BLaER1 (cell line): ENCODE measurements at regions not wholly inside any gene's neighbourhood (a gene's known extent, or its start where the extent isn't known, plus 50 kb on each side); places are given as distances from the start of the nearest gene placed in this dataset.
"Not testable (repeated sequence)": the region's sequence is repeated elsewhere in the genome, so short reads cannot be mapped to it uniquely, and the experiment has no call there.

ENCODE experiments used
- H3K27ac ChIP-seq: shearing (Covaris generic); formaldehyde crosslinking; 2 replicates; pipeline ENCODE4 v1.8.1; 2022
- H3K27me3 ChIP-seq: shearing (Covaris generic); formaldehyde crosslinking; 2 replicates; pipeline ENCODE4 v1.8.1; 2022
- H3K36me3 ChIP-seq: shearing (Covaris generic); formaldehyde crosslinking; 2 replicates; pipeline ENCODE4 v1.8.1; 2022
- H3K4me1 ChIP-seq: shearing (Covaris generic); formaldehyde crosslinking; 2 replicates; pipeline ENCODE4 v1.8.1; 2022
- H3K4me2 ChIP-seq: shearing (Covaris generic); formaldehyde crosslinking; 2 replicates; pipeline ENCODE4 v1.8.1; 2022
- H3K4me3 ChIP-seq: shearing (Covaris generic); formaldehyde crosslinking; 2 replicates; pipeline ENCODE4 v1.8.1; 2022
- H3K9ac ChIP-seq: shearing (Covaris generic); formaldehyde crosslinking; 2 replicates; pipeline ENCODE4 v1.8.1; 2022
- H3K9me3 ChIP-seq: shearing (Covaris generic); formaldehyde crosslinking; 2 replicates; pipeline ENCODE4 v1.8.1; 2022
- H4K20me1 ChIP-seq: shearing (Covaris generic); formaldehyde crosslinking; 2 replicates; pipeline ENCODE4 v1.8.1; 2022
- Cebpa-rat ChIP-seq: shearing (Covaris generic); IDR thresholded peaks from 2 replicates; pipeline ENCODE4 v1.8.1; 2022

DNA sequence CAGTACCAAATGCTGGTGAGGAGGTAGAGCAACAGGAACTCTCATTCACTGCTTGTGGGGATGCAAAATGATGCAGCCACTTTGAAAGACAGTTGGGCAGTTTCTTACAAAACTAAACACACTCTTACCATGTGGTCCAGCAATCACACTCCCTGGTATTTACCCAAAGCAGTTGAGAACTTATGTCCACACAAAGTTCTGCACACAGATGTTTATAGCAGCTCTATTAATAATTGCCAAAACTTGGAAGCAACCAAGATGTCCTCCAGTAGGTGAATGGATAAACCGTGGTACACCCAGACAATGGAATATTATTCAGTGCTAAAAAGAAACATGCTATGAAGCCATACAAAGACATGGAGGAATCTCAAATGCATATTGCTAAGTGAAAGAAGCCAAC lies 139.1 kb upstream of the SLC6A11 start:
- H3K4me1 ChIP-seq, result peaks cover 20% of the 10 kb centered on the region
- no peaks in the 10 kb centered on the region for H3K9me3 ChIP-seq
- H3K4me2 ChIP-seq, result no peak overlapping the region
- TF ChIP-seq Cebpa-rat, result no peak
- no peak overlapping the region for H3K9ac ChIP-seq
- H3K4me3 ChIP-seq, result no peak overlapping the region
- no peaks in the 10 kb centered on the region for H3K27me3 ChIP-seq
- H4K20me1 ChIP-seq, result no peaks in the 10 kb centered on the region
- H3K27ac ChIP-seq, result no peak overlapping the region
- H3K36me3 ChIP-seq, result no peaks in the 10 kb centered on the region

DNA sequence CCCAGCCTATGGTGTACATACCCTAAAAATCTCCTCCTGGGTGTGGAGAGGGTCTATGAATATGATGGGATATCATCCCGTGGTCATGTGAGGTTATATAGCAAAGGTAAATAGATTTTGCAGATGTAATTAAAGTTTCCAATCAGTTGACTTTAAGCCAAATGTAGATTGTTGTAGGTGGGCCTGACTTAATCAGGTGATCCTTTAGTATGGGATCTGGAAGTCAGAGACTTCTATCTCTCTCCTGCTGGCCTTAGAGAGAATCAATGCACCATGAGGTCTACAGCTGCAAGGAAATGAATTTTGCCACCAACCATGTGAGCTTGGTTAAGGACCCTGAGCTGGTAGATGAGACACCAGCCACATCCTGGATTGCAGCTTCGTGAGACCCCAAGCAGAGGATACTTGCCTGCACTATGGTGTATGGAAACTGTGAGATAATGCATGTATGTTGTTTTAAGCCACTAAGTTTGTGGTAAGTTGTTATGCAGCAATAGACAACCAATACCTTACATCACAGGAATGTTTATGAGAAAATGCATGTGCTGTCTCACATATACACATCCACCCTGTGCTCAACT lies 137.1 kb upstream of the SLC6A11 start:
- H3K9ac ChIP-seq, result no peak overlapping the region
- H4K20me1 ChIP-seq, result no peaks in the 10 kb centered on the region
- H3K4me1 ChIP-seq, result peaks cover 17% of the 10 kb centered on the region
- no peak overlapping the region for H3K4me3 ChIP-seq
- TF ChIP-seq Cebpa-rat, result no peak
- H3K4me2 ChIP-seq, result no peak overlapping the region
- H3K27me3 ChIP-seq, result no peaks in the 10 kb centered on the region
- no peak overlapping the region for H3K27ac ChIP-seq
- H3K9me3 ChIP-seq, result no peaks in the 10 kb centered on the region
- no peaks in the 10 kb centered on the region for H3K36me3 ChIP-seq

DNA sequence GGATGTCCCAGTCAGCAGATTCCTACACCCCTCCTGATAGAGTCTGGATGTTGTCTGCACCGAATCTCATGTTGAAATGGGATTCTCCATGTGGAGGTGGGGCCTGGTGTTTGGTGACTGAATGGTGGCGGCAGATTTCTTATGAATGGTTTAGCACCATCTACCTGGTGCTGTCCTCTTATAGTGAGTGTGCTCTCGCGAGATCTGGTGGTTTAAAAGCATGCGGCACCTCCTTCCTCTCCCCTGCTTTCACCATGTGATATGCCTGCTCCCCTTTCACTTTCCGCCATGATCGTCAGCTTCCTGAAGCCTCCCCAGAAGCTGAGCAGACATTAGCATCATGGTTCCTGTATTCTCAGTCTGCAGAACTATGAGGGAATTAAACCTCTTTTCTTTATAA lies 135.2 kb upstream of the SLC6A11 start:
- peaks cover 14% of the 10 kb centered on the region for H3K4me1 ChIP-seq
- H3K27me3 ChIP-seq, result no peaks in the 10 kb centered on the region
- no peaks in the 10 kb centered on the region for H3K9me3 ChIP-seq
- H4K20me1 ChIP-seq, result no peaks in the 10 kb centered on the region
- TF ChIP-seq Cebpa-rat, result no peak
- no peak overlapping the region for H3K4me2 ChIP-seq
- no peak overlapping the region for H3K9ac ChIP-seq
- H3K27ac ChIP-seq, result no peak overlapping the region
- no peaks in the 10 kb centered on the region for H3K36me3 ChIP-seq
- no peak overlapping the region for H3K4me3 ChIP-seq

DNA sequence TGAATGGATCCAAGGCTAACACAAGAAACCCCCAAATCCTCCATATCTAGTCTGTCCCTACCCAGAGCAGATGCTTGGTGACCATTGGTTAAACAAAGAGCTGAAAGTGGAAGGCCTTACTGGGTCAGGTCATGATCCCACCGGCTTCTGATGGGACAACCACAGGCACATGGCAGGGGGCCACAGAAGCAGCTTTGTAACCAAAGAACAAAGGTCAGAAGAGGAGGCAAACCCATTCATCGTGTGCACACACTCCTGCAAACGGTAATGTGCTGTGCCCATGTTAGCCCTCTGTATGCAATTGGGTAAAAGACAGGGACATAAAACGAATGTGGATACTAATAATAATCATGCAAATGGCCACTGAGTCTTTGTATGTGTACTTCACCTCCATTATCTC lies 133.3 kb upstream of the SLC6A11 start:
- no peak overlapping the region for H3K9ac ChIP-seq
- no peaks in the 10 kb centered on the region for H3K27me3 ChIP-seq
- H3K36me3 ChIP-seq, result no peaks in the 10 kb centered on the region
- H4K20me1 ChIP-seq, result no peaks in the 10 kb centered on the region
- peaks cover 17% of the 10 kb centered on the region for H3K4me1 ChIP-seq
- H3K4me3 ChIP-seq, result no peak overlapping the region
- no peaks in the 10 kb centered on the region for H3K9me3 ChIP-seq
- TF ChIP-seq Cebpa-rat, result no peak
- no peak overlapping the region for H3K4me2 ChIP-seq
- H3K27ac ChIP-seq, result no peak overlapping the region

DNA sequence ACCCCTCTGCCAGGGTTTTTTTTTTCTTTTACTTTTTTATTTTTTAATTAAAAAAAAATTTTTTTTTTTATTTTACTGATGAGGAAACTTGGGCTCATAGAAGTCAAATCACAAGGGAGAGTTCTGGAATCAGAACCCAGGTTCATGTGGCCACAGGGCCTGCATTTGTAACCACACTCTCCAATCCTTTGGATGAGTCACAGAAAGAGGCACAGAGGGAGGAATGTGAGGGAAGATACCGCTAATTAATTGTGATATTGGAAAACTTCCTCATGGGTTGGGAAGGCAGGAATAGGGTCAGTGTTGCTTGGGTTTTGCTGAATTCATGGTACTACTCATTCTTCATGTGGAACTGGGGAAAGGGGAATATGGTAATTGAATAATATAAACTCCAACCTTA lies 132.9 kb upstream of the SLC6A11 start:
- Histone ChIP-seq H3K9me3 (no peaks in the 10 kb centered on the region), H3K4me2 (no peak overlapping the region), H3K27ac (no peak overlapping the region), H3K4me1 (peaks cover 17% of the 10 kb centered on the region), H4K20me1 (no peaks in the 10 kb centered on the region), H3K4me3 (no peak overlapping the region), H3K27me3 (no peaks in the 10 kb centered on the region), H3K9ac (no peak overlapping the region), H3K36me3 (no peaks in the 10 kb centered on the region)
- TF ChIP-seq Cebpa-rat, result no peak

DNA sequence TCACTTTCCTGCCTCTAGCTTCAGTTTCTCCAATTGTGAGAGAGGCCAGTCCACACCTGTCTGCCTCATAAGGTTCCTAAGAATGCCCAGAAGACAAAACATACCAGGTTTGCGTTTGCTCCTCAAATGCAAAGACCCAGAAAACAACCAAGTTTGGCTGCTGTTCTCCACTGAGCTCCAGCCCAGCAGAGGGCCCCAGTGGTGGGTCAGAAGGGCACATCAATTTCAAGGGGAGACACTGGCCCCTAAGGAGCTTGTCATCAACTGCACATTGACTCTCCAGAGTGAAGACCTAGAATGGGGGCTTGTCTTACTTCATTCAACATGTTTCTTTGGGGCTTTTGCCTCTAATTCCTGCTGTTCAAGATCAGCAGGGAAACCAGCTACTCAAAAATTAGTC lies 127.9 kb upstream of the SLC6A11 start:
- no peak overlapping the region for H3K4me2 ChIP-seq
- no peak overlapping the region for H3K27ac ChIP-seq
- H3K4me1 ChIP-seq, result peaks cover 35% of the 10 kb centered on the region
- H4K20me1 ChIP-seq, result no peaks in the 10 kb centered on the region
- H3K9me3 ChIP-seq, result no peaks in the 10 kb centered on the region
- TF ChIP-seq Cebpa-rat, result no peak
- no peaks in the 10 kb centered on the region for H3K27me3 ChIP-seq
- no peak overlapping the region for H3K4me3 ChIP-seq
- H3K9ac ChIP-seq, result no peak overlapping the region
- no peaks in the 10 kb centered on the region for H3K36me3 ChIP-seq

DNA sequence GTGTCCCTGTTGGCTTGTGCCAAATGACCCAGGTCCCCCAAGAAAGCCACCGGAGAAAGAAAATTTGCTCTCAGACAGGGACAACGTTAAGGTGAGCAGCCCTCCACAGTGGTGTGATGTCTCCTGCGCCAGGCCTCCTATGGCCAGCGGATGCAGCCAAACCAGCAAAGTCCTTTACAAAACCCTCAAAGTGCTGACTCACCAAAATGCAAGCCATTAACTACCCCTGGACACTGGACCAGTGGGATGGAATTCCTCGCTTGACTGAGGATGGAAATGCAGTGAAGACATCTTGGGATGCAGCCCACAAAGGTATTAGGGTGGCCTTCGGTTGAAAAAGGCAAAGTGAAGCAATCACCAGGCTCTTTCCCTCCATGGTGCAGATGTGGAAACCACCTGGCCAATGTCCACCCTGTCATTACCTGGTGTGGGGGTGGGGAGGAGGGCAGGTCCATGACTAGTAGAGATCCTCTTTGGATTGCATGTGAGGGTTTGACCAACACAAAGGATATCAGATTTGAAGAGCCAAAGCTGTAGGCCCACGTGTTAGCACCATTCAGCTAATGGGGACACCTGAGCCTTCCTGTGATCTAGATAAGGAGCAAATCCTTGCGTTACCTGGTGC lies 127.4 kb upstream of the SLC6A11 start:
- H3K4me3 ChIP-seq, result no peak overlapping the region
- no peak for TF ChIP-seq Cebpa-rat
- no peaks in the 10 kb centered on the region for H3K27me3 ChIP-seq
- H3K36me3 ChIP-seq, result no peaks in the 10 kb centered on the region
- H3K4me2 ChIP-seq, result no peak overlapping the region
- no peak overlapping the region for H3K27ac ChIP-seq
- H4K20me1 ChIP-seq, result no peaks in the 10 kb centered on the region
- no peak overlapping the region for H3K9ac ChIP-seq
- peaks cover 41% of the 10 kb centered on the region for H3K4me1 ChIP-seq
- no peaks in the 10 kb centered on the region for H3K9me3 ChIP-seq

DNA sequence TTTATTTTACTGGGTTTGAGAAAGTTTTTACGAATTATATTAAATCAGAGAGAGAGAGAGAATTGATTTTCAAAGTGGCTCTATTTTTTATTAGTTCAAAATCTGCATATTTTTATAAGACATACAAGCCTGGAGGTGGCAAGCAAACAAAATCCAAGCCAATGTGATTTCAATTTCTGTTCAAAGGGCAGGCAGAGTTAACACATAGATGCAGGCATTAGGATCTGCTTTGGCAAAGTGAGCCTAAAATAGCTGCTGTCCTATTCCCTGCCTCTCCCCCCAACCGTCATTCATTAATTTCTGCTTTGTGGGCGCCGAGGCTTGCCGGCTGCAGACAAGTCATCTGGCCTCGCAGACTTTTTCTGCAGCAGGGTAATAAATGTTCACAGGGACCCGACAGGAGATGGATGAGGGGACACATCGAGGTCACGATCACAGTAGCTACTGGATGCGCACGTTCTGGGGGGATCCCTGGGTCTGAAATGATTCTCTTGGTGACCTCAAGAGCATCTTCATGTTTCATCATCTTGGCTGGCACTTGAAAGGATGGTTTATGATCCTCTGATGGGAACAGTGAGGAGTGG lies 123.9 kb upstream of the SLC6A11 start:
- Histone ChIP-seq H3K27me3 (no peaks in the 10 kb centered on the region), H3K27ac (no peak overlapping the region), H3K4me2 (peak overlapping the region; percentile 47), H3K9me3 (no peaks in the 10 kb centered on the region), H3K4me3 (no peak overlapping the region), H3K36me3 (no peaks in the 10 kb centered on the region), H3K9ac (no peak overlapping the region), H3K4me1 (peaks cover 29% of the 10 kb centered on the region), H4K20me1 (no peaks in the 10 kb centered on the region)
- TF ChIP-seq Cebpa-rat, result no peak

DNA sequence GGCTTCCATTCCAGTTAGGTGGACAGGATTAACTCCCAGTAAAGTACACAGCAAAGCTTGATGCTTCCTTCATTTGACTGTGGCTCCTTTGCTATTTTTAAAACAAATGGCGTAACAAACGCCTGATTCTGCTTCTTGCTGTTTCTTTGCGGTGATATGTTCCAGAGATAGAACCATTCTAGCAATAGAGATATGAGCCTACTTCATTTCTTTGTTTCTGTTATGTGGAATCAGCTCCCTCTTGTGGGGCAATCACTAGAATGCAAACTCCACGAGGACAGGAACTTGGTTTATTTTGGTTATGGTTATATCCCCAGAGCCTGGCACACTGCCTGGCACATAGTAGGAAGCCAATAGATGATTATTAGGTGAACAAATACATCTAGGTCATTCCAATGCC lies 122.6 kb upstream of the SLC6A11 start:
- no peak for TF ChIP-seq Cebpa-rat
- no peaks in the 10 kb centered on the region for H3K9me3 ChIP-seq
- peak overlapping the region; percentile 57 for H3K4me2 ChIP-seq
- no peaks in the 10 kb centered on the region for H3K36me3 ChIP-seq
- H3K27ac ChIP-seq, result peak overlapping the region; percentile 45; the same call in 1 of the 2 replicates
- peaks cover 29% of the 10 kb centered on the region for H3K4me1 ChIP-seq
- no peaks in the 10 kb centered on the region for H4K20me1 ChIP-seq
- peak overlapping the region; percentile 17; the same call in 1 of the 2 replicates for H3K9ac ChIP-seq
- no peaks in the 10 kb centered on the region for H3K27me3 ChIP-seq
- no peak overlapping the region for H3K4me3 ChIP-seq

DNA sequence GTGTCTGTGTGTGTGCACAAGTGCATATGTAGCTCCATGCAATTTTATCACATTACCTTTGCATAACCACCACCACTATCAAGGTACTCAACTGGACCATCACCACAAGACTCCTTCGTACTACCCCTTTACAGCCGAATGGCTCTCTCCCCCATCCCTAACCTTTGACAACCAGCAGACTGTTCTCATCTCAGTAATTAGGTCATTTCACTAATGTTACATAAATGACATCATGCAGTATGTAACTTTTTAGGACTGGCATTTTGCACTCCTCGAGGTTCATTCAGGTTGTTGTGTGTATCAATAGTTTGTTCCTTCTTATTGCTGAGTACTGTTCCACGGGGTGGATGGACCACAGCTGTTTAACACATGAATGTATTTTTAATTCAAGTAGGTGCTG lies 121.8 kb upstream of the SLC6A11 start:
- H4K20me1 ChIP-seq, result no peaks in the 10 kb centered on the region
- TF ChIP-seq Cebpa-rat, result no peak
- H3K4me3 ChIP-seq, result no peak overlapping the region
- no peaks in the 10 kb centered on the region for H3K27me3 ChIP-seq
- H3K9ac ChIP-seq, result no peak overlapping the region
- no peak overlapping the region for H3K27ac ChIP-seq
- H3K36me3 ChIP-seq, result no peaks in the 10 kb centered on the region
- H3K4me2 ChIP-seq, result no peak overlapping the region
- no peaks in the 10 kb centered on the region for H3K9me3 ChIP-seq
- peaks cover 29% of the 10 kb centered on the region for H3K4me1 ChIP-seq

DNA sequence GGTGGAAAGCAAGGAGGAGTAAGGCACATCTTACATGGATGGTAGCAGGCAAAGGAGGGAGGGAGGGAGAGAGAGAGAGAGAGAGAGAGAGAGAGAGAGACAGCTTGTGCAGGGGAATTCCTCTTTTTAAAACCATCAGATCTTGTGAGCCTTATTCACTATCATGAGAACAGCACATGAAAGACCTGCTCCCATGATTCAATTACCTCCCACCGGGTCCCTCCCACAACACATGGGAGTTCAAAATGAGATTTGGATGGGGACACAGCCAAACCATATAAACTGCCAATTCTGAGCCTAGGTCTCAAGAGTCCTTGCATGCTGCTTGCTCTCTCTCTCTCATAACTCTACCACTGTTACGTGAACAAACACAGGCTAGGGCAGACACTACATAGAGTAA lies 120.8 kb upstream of the SLC6A11 start:
- 0 out of 2 replicates have a peak overlapping the region, but pooled peaks have one; percentile 1 for H3K4me2 ChIP-seq
- H3K4me1 ChIP-seq, result peaks cover 29% of the 10 kb centered on the region
- H3K9me3 ChIP-seq, H3K4me3 ChIP-seq, H4K20me1 ChIP-seq, H3K9ac ChIP-seq, H3K27ac ChIP-seq, H3K27me3 ChIP-seq, H3K36me3 ChIP-seq: not testable (repeated sequence)
